K562 (cell line): ENCODE measurements at regions not wholly inside any gene's neighbourhood (a gene's known extent, or its start where the extent isn't known, plus 50 kb on each side); places are given as distances from the start of the nearest gene placed in this dataset.

ENCODE experiments used
- E2F4 ChIP-seq: sonication (generic); formaldehyde crosslinking; IDR thresholded peaks from 2 replicates; pipeline ENCODE4 v1.8.0; 2022; ENCODE audit warnings: mild to moderate bottlenecking, low read depth, missing genetic modification reagents
- FOXJ3 ChIP-seq: sonication (generic); formaldehyde crosslinking; IDR thresholded peaks from 2 replicates; pipeline ENCODE4 v1.4.0; 2020; ENCODE audit warnings: mild to moderate bottlenecking, missing genetic modification reagents
- MGA ChIP-seq: fragments of 450-650 bp; IDR thresholded peaks from 2 replicates; pipeline ENCODE4 v1.6.1; 2016; ENCODE audit warnings: mild to moderate bottlenecking, moderate library complexity
- TGIF2 ChIP-seq: sonication (generic); formaldehyde crosslinking; IDR thresholded peaks from 2 replicates; pipeline ENCODE4 v1.8.1; 2022; ENCODE audit warnings: mild to moderate bottlenecking, missing genetic modification reagents, moderate library complexity
- ZBED1 ChIP-seq: IDR thresholded peaks from 2 replicates; pipeline ENCODE4 v1.6.1; 2014

DNA sequence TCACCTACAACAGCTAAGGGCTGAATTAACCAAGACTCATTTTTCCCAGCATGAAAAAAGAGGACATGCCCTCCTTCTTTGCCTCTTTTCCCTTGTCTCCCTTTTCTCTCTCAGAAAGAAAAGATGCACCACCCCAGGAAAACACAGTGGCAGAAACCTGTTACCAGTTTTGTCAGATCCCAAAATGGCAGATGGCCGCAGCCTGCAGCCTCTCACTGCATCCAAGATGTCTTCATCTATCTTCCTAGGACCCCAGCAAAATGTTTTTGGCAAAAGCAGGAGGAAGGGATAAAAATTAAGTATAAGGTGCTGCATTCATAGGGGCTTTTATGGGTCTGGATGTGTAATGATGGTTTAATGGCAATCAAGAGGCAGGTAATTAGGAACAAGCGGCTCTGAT is 266.6 kb upstream of the NPVF start (continued):
- TF ChIP-seq MGA = no peak
- no peak for TF ChIP-seq FOXJ3 (CRISPR knock-in tag)
- TF ChIP-seq ZBED1 = no peak
- no peak for TF ChIP-seq E2F4 (CRISPR knock-in tag)
- 0 out of 2 replicates have a peak, but pooled peaks have one; percentile 18 for TF ChIP-seq TGIF2 (CRISPR knock-in tag)
- TF ChIP-seq, all 486 proteins: peak for 2
